Adipocyte (in vitro differentiated cells): ENCODE measurements at regions not wholly inside any gene's neighbourhood (a gene's known extent, or its start where the extent isn't known, plus 50 kb on each side); places are given as distances from the start of the nearest gene placed in this dataset.
"Not testable (repeated sequence)": the region's sequence is repeated elsewhere in the genome, so short reads cannot be mapped to it uniquely, and the experiment has no call there.

ENCODE experiments used
- DNase-seq: peaks from one replicate; pipeline ENCODE4 v3.0.0-alpha.2; 2015; ENCODE audit warnings: low read depth
- H3K27me3 ChIP-seq: replicated peaks from 2 replicates; pipeline ENCODE4 v1.7.0; 2013; ENCODE audit warnings: mild to moderate bottlenecking, low read length, moderate library complexity; ENCODE audit not compliant: control insufficient read depth, insufficient read depth
- H3K36me3 ChIP-seq: 2 replicates; pipeline ENCODE4 v1.7.0; 2013; ENCODE audit warnings: low read length, mild to moderate bottlenecking, moderate library complexity; ENCODE audit not compliant: control insufficient read depth, insufficient read depth, severe bottlenecking
- H3K4me1 ChIP-seq: 2 replicates; pipeline ENCODE4 v1.7.0; 2013; ENCODE audit warnings: mild to moderate bottlenecking, low read length, moderate library complexity; ENCODE audit not compliant: control insufficient read depth, insufficient read depth
- H3K4me3 ChIP-seq: 2 replicates; pipeline ENCODE4 v1.7.0; 2013; ENCODE audit warnings: mild to moderate bottlenecking, low read length, moderate library complexity
- H3K9ac ChIP-seq: 2 replicates; pipeline ENCODE4 v1.7.0; 2013; ENCODE audit warnings: mild to moderate bottlenecking, low read length, moderate library complexity
- H3K9me3 ChIP-seq: 2 replicates; pipeline ENCODE4 v1.7.0; 2013; ENCODE audit warnings: mild to moderate bottlenecking, low read length, moderate library complexity; ENCODE audit not compliant: control insufficient read depth

GRCh38 chr9:80491086-80491696 lies 919.4 kb downstream of the TLE4 start:
- no peaks in the 10 kb centered on the region for H3K36me3 ChIP-seq
- no peak overlapping the region for H3K4me3 ChIP-seq
- no peak overlapping the region for H3K9ac ChIP-seq
- no peak for DNase-seq
- no peaks in the 10 kb centered on the region for H3K4me1 ChIP-seq
- no peaks in the 10 kb centered on the region for H3K27me3 ChIP-seq
- peaks cover 3% of the 10 kb centered on the region for H3K9me3 ChIP-seq

- DNase-seq: no peak
- no peaks in the 10 kb centered on the region for H3K36me3 ChIP-seq
- H3K9me3 ChIP-seq: no peaks in the 10 kb centered on the region
- H3K27me3 ChIP-seq: no peaks in the 10 kb centered on the region
- no peak overlapping the region for H3K9ac ChIP-seq
- no peak overlapping the region for H3K4me3 ChIP-seq
- H3K4me1 ChIP-seq: no peaks in the 10 kb centered on the region
Measured at GRCh38 chr9:80489329-80489728, 917.6 kb downstream of the TLE4 start.

GRCh38 chr9:80485420-80486250 lies 913.9 kb downstream of the TLE4 start:
- no peaks in the 10 kb centered on the region for H3K4me1 ChIP-seq
- no peak overlapping the region for H3K4me3 ChIP-seq
- H3K36me3 ChIP-seq: no peaks in the 10 kb centered on the region
- no peaks in the 10 kb centered on the region for H3K27me3 ChIP-seq
- H3K9me3 ChIP-seq: peaks cover 19% of the 10 kb centered on the region
- H3K9ac ChIP-seq: no peak overlapping the region
- no peak for DNase-seq

- not testable (repeated sequence) for H3K36me3 ChIP-seq, H3K4me3 ChIP-seq, H3K9ac ChIP-seq, H3K4me1 ChIP-seq, H3K27me3 ChIP-seq
- peak; percentile 19 for DNase-seq
- H3K9me3 ChIP-seq: peaks cover 19% of the 10 kb centered on the region
Measured at GRCh38 chr9:80482251-80482650, 910.5 kb downstream of the TLE4 start.

- Histone ChIP-seq H3K4me3 (no peak overlapping the region), H3K27me3 (no peaks in the 10 kb centered on the region), H3K9me3 (no peaks in the 10 kb centered on the region), H3K4me1 (no peaks in the 10 kb centered on the region), H3K9ac (no peak overlapping the region), H3K36me3 (no peaks in the 10 kb centered on the region)
- no peak for DNase-seq
Measured at GRCh38 chr9:80467632-80468031, 895.9 kb downstream of the TLE4 start.

- H3K27me3 ChIP-seq: no peaks in the 10 kb centered on the region
- H3K36me3 ChIP-seq: no peaks in the 10 kb centered on the region
- no peaks in the 10 kb centered on the region for H3K9me3 ChIP-seq
- H3K4me3 ChIP-seq: no peak overlapping the region
- no peaks in the 10 kb centered on the region for H3K4me1 ChIP-seq
- no peak overlapping the region for H3K9ac ChIP-seq
- no peak for DNase-seq
Measured at GRCh38 chr9:80465556-80465955, 893.8 kb downstream of the TLE4 start.

GRCh38 chr9:80449513-80449912 lies 877.7 kb downstream of the TLE4 start:
- Histone ChIP-seq H3K9ac (no peak overlapping the region), H3K27me3 (no peaks in the 10 kb centered on the region), H3K9me3 (no peaks in the 10 kb centered on the region), H3K36me3 (no peaks in the 10 kb centered on the region), H3K4me3 (no peak overlapping the region), H3K4me1 (no peaks in the 10 kb centered on the region)
- DNase-seq: no peak

GRCh38 chr9:80448996-80449395 lies 877.2 kb downstream of the TLE4 start:
- Histone ChIP-seq H3K9me3 (no peaks in the 10 kb centered on the region), H3K27me3 (no peaks in the 10 kb centered on the region), H3K4me1 (no peaks in the 10 kb centered on the region), H3K36me3 (no peaks in the 10 kb centered on the region), H3K4me3 (no peak overlapping the region), H3K9ac (no peak overlapping the region)
- no peak for DNase-seq

GRCh38 chr9:80447876-80448275 lies 876.1 kb downstream of the TLE4 start:
- no peak overlapping the region for H3K4me3 ChIP-seq
- H3K36me3 ChIP-seq: no peaks in the 10 kb centered on the region
- H3K9me3 ChIP-seq: no peaks in the 10 kb centered on the region
- H3K27me3 ChIP-seq: no peaks in the 10 kb centered on the region
- DNase-seq: no peak
- no peak overlapping the region for H3K9ac ChIP-seq
- no peaks in the 10 kb centered on the region for H3K4me1 ChIP-seq

- Histone ChIP-seq H3K4me3 (no peak overlapping the region), H3K27me3 (no peaks in the 10 kb centered on the region), H3K4me1 (no peaks in the 10 kb centered on the region), H3K36me3 (no peaks in the 10 kb centered on the region), H3K9me3 (no peaks in the 10 kb centered on the region), H3K9ac (no peak overlapping the region)
- no peak for DNase-seq
Measured at GRCh38 chr9:80440724-80441123, 869.0 kb downstream of the TLE4 start.

- Histone ChIP-seq H3K4me1 (no peaks in the 10 kb centered on the region), H3K4me3 (no peak overlapping the region), H3K9ac (no peak overlapping the region), H3K36me3 (no peaks in the 10 kb centered on the region), H3K9me3 (no peaks in the 10 kb centered on the region), H3K27me3 (no peaks in the 10 kb centered on the region)
- no peak for DNase-seq
Measured at GRCh38 chr9:80437825-80438224, 866.1 kb downstream of the TLE4 start.
